OCI-LY3 (cell line): ENCODE measurements at regions not wholly inside any gene's neighbourhood (a gene's known extent, or its start where the extent isn't known, plus 50 kb on each side); places are given as distances from the start of the nearest gene placed in this dataset.

ENCODE experiments used
- CTCF ChIP-seq: fragments of 200-600, 300-600 bp; sonication (generic); IDR thresholded peaks from 2 replicates; pipeline ENCODE4 v1.5.1; 2014; ENCODE audit warnings: antibody characterized with exemption, low read length, low read depth
- EZH2phosphoT487 ChIP-seq: fragments of 200-600 bp; shearing (Covaris generic); IDR thresholded peaks from 2 replicates; pipeline ENCODE4 v1.6.1; 2018; ENCODE audit warnings: antibody characterized with exemption, mixed run types, low read depth

DNA sequence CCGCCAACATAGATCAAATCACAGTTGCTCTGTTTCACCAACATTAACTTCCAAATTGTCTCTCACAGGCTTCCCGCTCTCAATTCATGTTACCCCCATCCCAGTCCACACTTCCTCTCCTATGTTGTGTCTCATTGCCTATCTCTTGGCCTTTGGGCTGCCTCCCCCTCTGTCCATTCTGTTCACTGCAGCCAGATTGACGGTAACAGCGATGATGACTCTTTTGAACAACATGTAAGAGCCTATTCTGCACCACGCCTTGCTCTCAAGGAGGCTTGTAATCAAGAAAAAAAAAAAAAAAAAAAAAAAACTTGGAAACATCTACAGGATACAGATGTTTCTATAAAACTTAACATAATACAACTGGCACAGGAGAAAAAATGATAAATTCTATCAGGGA is 77.3 kb upstream of the RMDN2 start:
- TF ChIP-seq CTCF (no peak), EZH2phosphoT487 (no peak)
